Fibroblast of mammary gland (primary cell): ENCODE measurements at regions not wholly inside any gene's neighbourhood (a gene's known extent, or its start where the extent isn't known, plus 50 kb on each side); places are given as distances from the start of the nearest gene placed in this dataset.
A peak's percentile ranks its signal among the peaks of the same experiment; 100 is the strongest.
"Not testable (repeated sequence)": the region's sequence is repeated elsewhere in the genome, so short reads cannot be mapped to it uniquely, and the experiment has no call there.

Source experiments
- DNase-seq: peaks from one replicate; pipeline ENCODE4 v3.0.0-alpha.2; 2010; ENCODE audit warnings: low read depth
- H3K4me3 ChIP-seq: 2 replicates; pipeline ENCODE4 v1.5.1; 2011; ENCODE audit warnings: low read depth, mild to moderate bottlenecking, low read length, moderate library complexity; ENCODE audit not compliant: control insufficient read depth
- CTCF ChIP-seq: conservative IDR thresholded peaks from 2 replicates; pipeline ENCODE4 v1.5.1; 2011; ENCODE audit warnings: low read depth, low read length, inconsistent platforms; ENCODE audit not compliant: control insufficient read depth, insufficient read depth

- TF ChIP-seq CTCF: no peak
- DNase-seq: no peak
Measured at GRCh38 chrX:121365572-121366161, 318.3 kb downstream of the GLUD2 start.

DNA sequence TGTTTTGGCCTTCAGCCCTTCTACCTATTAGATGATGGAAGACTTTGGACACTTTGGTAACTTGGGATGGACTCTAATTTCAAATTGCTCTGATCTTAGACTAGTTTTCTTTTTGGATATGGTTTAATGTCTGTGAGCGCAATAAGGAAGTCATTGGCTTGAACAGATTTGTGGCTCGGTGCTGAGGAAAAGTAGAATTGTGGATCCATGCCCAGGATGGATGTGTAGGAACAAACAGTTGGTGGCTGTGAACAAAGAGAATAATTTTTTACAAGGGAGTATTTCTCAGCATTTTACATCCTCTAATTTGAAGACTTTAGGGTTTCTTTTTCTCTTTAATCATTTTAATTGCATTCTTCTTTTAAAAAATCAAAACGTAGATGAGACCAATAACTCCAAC, 327.1 kb downstream of the GLUD2 start:
- no peak for TF ChIP-seq CTCF
- H3K4me3 ChIP-seq: no peak overlapping the region
- no peak for DNase-seq

More at GRCh38 chrX:121365572-121366161, 318.3 kb downstream of the GLUD2 start:
- H3K4me3 ChIP-seq: no peak overlapping the region

- H3K4me3 ChIP-seq, DNase-seq: not testable (repeated sequence)
Measured at GRCh38 chrX:121381915-121382314, 334.5 kb downstream of the GLUD2 start.

- TF ChIP-seq CTCF: no peak
- peak; percentile 56 for DNase-seq
- H3K4me3 ChIP-seq: no peak overlapping the region
Measured at GRCh38 chrX:121389976-121390714, 342.7 kb downstream of the GLUD2 start.

DNA sequence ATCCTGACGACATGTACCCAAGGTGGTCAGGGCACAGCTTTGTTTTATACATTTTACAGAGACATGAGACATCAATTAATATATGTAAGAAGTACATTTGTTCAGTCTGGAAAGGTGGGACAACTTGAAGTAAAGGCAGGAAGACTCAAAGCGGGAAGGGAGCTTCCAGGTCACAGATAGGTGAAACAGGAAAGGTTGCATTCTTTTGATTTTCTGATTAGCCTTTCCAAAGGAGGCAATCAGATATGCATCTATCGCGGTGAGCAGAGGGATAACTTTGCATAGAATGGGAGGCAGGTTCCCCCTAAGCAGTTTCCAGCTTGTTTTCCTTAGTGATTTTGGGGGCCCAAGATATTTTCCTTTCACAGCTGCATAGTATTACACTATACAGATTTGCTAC, 358.4 kb downstream of the GLUD2 start:
- no peak for DNase-seq
- TF ChIP-seq CTCF: no peak
- no peak overlapping the region for H3K4me3 ChIP-seq

- DNase-seq: no peak
- TF ChIP-seq CTCF: no peak
- no peak overlapping the region for H3K4me3 ChIP-seq
Measured at GRCh38 chrX:121407627-121408026, 360.2 kb downstream of the GLUD2 start.

GRCh38 chrX:121431514-121431913, 384.1 kb downstream of the GLUD2 start:
- not testable (repeated sequence) for DNase-seq, H3K4me3 ChIP-seq

DNA sequence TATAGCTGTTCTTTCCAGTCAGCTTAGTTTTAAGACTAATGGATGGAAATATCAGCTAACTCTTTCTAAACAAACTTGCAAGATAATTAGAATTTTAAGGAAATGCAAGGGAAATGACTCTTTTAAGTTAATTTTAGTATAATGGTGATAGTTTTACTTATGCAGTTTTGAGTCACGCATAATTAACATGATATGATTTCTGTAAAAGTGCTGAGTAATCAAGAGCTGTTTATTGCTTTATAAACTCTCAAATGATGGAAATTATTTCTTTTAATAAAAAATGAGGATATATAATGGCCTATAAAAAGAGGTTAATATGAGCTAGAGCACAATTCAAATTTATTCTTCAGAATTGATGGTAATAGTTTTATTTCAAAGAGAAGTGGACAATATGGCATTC, 385.9 kb downstream of the GLUD2 start:
- DNase-seq: no peak
- H3K4me3 ChIP-seq: no peak overlapping the region
- TF ChIP-seq CTCF: no peak

- not testable (repeated sequence) for H3K4me3 ChIP-seq, DNase-seq
Measured at GRCh38 chrX:121437666-121438065, 390.3 kb downstream of the GLUD2 start.
